CD4-positive, alpha-beta T cell (primary cell): ENCODE measurements at regions not wholly inside any gene's neighbourhood (a gene's known extent, or its start where the extent isn't known, plus 50 kb on each side); places are given as distances from the start of the nearest gene placed in this dataset.

Experiments used
- ATAC-seq: fragments of 200-7000 bp; cut with Tn5 transposase; one replicate; pipeline ENCODE4 v1.10.0; 2022; ENCODE audit warnings: mild to moderate bottlenecking; ENCODE audit not compliant: poor library complexity
- CTCF ChIA-PET: fragments of 350-600 bp; sonication (Branson Sonifier 250); formaldehyde crosslinking; loops from one replicate; lab custom pipeline; 2021; ENCODE audit warnings: antibody characterized with exemption, inconsistent platforms; lab: Charles Lee
- POLR2A ChIA-PET: fragments of 350-600 bp; sonication (Branson Sonifier 250); formaldehyde crosslinking; loops from one replicate; lab custom pipeline; 2021; ENCODE audit warnings: antibody characterized with exemption, inconsistent platforms; lab: Charles Lee
- DNase-seq, 14 experiments: peaks; one replicate each; pipeline ENCODE4 v3.0.0-alpha.2; 2013 to 2020; ENCODE audit warnings: mixed read lengths in 2 of 14
- H3K27ac ChIP-seq, 2 donors: one replicate each; pipeline versions ENCODE4 v1.5.1 to v1.7.0; 2013; ENCODE audit warnings: low read length in 2 of 2, low read depth in 1 of 2, mild to moderate bottlenecking in 1 of 2
- H3K27me3 ChIP-seq, 2 experiments: 1 replicate in 1 of 2; 2 replicates in 1 of 2; pipeline versions ENCODE4 v1.6.1 to v1.7.0; 2013; ENCODE audit warnings: low read length in 2 of 2, control low read depth in 1 of 2, mild to moderate bottlenecking in 1 of 2, moderate library complexity in 1 of 2; ENCODE audit not compliant: insufficient read depth in 2 of 2, control insufficient read depth in 1 of 2
- H3K36me3 ChIP-seq: one replicate; pipeline ENCODE4 v1.6.1; 2013; ENCODE audit warnings: low read length, control low read depth; ENCODE audit not compliant: insufficient read depth
- H3K4me1 ChIP-seq: one replicate; pipeline ENCODE4 v1.6.1; 2013; ENCODE audit warnings: low read length, control low read depth; ENCODE audit not compliant: insufficient read depth
- H3K4me3 ChIP-seq: one replicate; pipeline ENCODE4 v1.5.1; 2013; ENCODE audit warnings: mild to moderate bottlenecking, low read length, moderate library complexity
- H3K9me3 ChIP-seq, 2 experiments: 1 replicate in 1 of 2; 2 replicates in 1 of 2; pipeline versions ENCODE4 v1.6.1 to v1.7.0; 2013; ENCODE audit warnings: low read length in 2 of 2, mild to moderate bottlenecking in 2 of 2, control low read depth in 1 of 2, moderate library complexity in 1 of 2; ENCODE audit not compliant: control insufficient read depth in 1 of 2, insufficient read depth in 1 of 2
- H3K27ac Mint-ChIP-seq: one replicate; pipeline ENCODE4 v1.8.0; 2020; ENCODE audit warnings: mixed read lengths
- H3K27me3 Mint-ChIP-seq: one replicate; pipeline ENCODE4 v1.8.0; 2021; ENCODE audit warnings: mixed read lengths
- H3K36me3 Mint-ChIP-seq: one replicate; pipeline ENCODE4 v1.8.0; 2021; ENCODE audit warnings: low read depth, mixed read lengths
- H3K4me1 Mint-ChIP-seq: one replicate; pipeline ENCODE4 v1.8.0; 2021; ENCODE audit warnings: low read depth, mixed read lengths
- H3K4me3 Mint-ChIP-seq: one replicate; pipeline ENCODE4 v1.8.0; 2020; ENCODE audit warnings: mild to moderate bottlenecking, mixed read lengths
- H3K9me3 Mint-ChIP-seq: one replicate; pipeline ENCODE4 v1.8.0; 2020; ENCODE audit warnings: mixed read lengths
- intact Hi-C, 2 experiments: fragments of 100-400 bp; cut with DNase I in 1 of 2; cut with micrococcal nuclease in 1 of 2; formaldehyde crosslinking; loops; one replicate each; pipeline versions ENCODE4 v1.15.1 to v1.9.0; 2023 to 2025; cut with DNase I, micrococcal nuclease
- TF ChIP-seq, protein P1 (sequence below): fragments of 200-600 bp; IDR thresholded peaks from one replicate; pipeline ENCODE4 v1.8.0; 2022; ENCODE audit warnings: antibody characterized with exemption, mild to moderate bottlenecking

DNA sequence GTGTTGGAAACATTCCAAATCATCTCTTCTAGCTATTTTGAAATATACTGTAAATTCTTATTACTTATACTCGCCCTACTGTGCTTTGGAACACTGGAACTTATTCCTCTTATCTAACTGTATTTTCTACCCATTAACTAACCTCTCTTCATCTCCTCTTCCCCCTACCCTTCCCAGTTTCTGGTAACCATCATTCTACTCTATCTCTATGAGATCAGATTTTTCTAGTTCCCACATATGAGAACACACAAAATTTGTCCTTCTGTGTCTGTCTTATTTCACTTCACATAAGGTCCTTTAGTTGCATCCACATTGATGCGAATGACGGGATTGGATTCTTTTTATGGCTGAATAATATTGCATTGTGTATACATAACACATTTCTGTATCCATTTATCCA, 1003.8 kb upstream of the INTU start:
- DNase-seq (no peak), ATAC-seq (no peak)
- TF ChIP-seq, protein P1, sequence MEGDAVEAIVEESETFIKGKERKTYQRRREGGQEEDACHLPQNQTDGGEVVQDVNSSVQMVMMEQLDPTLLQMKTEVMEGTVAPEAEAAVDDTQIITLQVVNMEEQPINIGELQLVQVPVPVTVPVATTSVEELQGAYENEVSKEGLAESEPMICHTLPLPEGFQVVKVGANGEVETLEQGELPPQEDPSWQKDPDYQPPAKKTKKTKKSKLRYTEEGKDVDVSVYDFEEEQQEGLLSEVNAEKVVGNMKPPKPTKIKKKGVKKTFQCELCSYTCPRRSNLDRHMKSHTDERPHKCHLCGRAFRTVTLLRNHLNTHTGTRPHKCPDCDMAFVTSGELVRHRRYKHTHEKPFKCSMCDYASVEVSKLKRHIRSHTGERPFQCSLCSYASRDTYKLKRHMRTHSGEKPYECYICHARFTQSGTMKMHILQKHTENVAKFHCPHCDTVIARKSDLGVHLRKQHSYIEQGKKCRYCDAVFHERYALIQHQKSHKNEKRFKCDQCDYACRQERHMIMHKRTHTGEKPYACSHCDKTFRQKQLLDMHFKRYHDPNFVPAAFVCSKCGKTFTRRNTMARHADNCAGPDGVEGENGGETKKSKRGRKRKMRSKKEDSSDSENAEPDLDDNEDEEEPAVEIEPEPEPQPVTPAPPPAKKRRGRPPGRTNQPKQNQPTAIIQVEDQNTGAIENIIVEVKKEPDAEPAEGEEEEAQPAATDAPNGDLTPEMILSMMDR: no peak
- Histone ChIP-seq H3K4me3 (no peak overlapping the region), H3K9me3 (no peaks in the 10 kb centered on the region), H3K36me3 (no peaks in the 10 kb centered on the region), H3K27ac (no peak overlapping the region), H3K27me3 (no peaks in the 10 kb centered on the region), H3K4me1 (no peaks in the 10 kb centered on the region)
- Mint-ChIP-seq H3K27ac (no peak overlapping the region), H3K36me3 (no peaks in the 10 kb centered on the region), H3K9me3 (no peaks in the 10 kb centered on the region), H3K27me3 (no peaks in the 10 kb centered on the region), H3K4me1 (no peaks in the 10 kb centered on the region), H3K4me3 (no peak overlapping the region)
- ChIA-PET POLR2A (no interaction called here), CTCF (no interaction called here)
- intact Hi-C loops: no loop called here

DNA sequence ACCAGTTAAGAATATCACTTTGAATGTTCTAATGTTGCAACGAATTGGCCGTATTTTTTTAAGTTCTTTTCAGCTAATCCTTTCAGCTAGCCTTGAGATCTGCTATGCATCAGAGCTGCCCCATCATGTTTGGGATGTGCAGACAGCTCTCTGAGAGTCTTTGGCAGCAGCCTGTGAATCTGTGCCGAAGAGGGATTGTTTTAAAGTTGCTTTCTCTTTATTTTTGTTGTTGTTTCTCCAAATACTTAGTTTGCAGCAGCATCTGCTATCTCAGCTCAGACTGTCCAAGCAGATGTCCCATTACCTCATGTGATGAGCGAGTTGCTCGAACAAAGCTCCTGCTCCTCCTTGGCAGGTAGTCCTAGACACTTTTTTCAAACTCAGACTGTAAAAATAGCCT, 1002.5 kb upstream of the INTU start:
- Histone ChIP-seq H3K4me1 (no peaks in the 10 kb centered on the region), H3K4me3 (no peak overlapping the region), H3K36me3 (no peaks in the 10 kb centered on the region), H3K9me3 (peaks cover 0 to 3% of the 10 kb centered on the region in 2 experiments), H3K27ac (no peak overlapping the region), H3K27me3 (no peaks in the 10 kb centered on the region)
- H3K36me3 Mint-ChIP-seq: no peaks in the 10 kb centered on the region
- ChIA-PET CTCF (no interaction called here), POLR2A (no interaction called here)
- DNase-seq: no peak
- TF ChIP-seq, protein P1: no peak
- no peak overlapping the region for H3K4me3 Mint-ChIP-seq
- no peak overlapping the region for H3K27ac Mint-ChIP-seq
- H3K27me3 Mint-ChIP-seq: no peaks in the 10 kb centered on the region
- no peak for ATAC-seq
- intact Hi-C loops: no loop called here
- H3K9me3 Mint-ChIP-seq: no peaks in the 10 kb centered on the region
- H3K4me1 Mint-ChIP-seq: no peaks in the 10 kb centered on the region

DNA sequence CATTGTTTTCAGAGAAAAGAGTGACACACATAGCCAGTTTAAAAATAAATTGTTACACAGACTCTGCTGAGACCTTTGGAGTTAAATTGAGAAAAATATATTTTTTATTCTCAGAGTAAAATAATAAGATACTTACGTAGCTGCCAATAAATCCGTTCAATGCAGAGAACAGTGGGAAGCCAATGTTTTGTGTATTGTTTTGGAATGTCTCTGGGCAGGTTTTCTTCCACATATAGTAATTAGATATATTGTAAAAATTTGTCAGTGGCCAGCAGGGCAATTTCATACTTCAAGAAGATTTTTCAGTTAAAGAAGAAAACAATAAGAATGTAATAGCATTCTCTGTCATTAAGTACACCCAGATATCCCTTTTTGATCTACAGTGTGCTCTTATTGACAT, 999.5 kb upstream of the INTU start:
- CTCF ChIA-PET: no interaction called here
- no peak overlapping the region for H3K4me3 ChIP-seq

More for the DNA sequence above, 999.5 kb upstream of the INTU start:
- Mint-ChIP-seq H3K27me3 (no peaks in the 10 kb centered on the region), H3K4me1 (no peaks in the 10 kb centered on the region), H3K27ac (no peak overlapping the region), H3K4me3 (no peak overlapping the region), H3K9me3 (no peaks in the 10 kb centered on the region), H3K36me3 (no peaks in the 10 kb centered on the region)
- Histone ChIP-seq H3K27ac (no peak overlapping the region), H3K36me3 (no peaks in the 10 kb centered on the region), H3K4me1 (no peaks in the 10 kb centered on the region), H3K9me3 (peaks cover 0 to 3% of the 10 kb centered on the region in 2 experiments), H3K27me3 (no peaks in the 10 kb centered on the region)
- no peak for DNase-seq
- ATAC-seq: no peak
- POLR2A ChIA-PET: no interaction called here
- intact Hi-C loops: no loop called here
- TF ChIP-seq, protein P1: no peak
